ENCODE measurements at regions not wholly inside any gene's neighbourhood (a gene's known extent, or its start where the extent isn't known, plus 50 kb on each side); places are given as distances from the start of the nearest gene placed in this dataset.

GRCh38 chr10:29375888-29376287, 87.0 kb downstream of the LYZL1 start:
- TF ChIP-seq, protein P1, sequence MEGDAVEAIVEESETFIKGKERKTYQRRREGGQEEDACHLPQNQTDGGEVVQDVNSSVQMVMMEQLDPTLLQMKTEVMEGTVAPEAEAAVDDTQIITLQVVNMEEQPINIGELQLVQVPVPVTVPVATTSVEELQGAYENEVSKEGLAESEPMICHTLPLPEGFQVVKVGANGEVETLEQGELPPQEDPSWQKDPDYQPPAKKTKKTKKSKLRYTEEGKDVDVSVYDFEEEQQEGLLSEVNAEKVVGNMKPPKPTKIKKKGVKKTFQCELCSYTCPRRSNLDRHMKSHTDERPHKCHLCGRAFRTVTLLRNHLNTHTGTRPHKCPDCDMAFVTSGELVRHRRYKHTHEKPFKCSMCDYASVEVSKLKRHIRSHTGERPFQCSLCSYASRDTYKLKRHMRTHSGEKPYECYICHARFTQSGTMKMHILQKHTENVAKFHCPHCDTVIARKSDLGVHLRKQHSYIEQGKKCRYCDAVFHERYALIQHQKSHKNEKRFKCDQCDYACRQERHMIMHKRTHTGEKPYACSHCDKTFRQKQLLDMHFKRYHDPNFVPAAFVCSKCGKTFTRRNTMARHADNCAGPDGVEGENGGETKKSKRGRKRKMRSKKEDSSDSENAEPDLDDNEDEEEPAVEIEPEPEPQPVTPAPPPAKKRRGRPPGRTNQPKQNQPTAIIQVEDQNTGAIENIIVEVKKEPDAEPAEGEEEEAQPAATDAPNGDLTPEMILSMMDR (IDR thresholded peaks at IDR 0.05), result no peak
- no peak for TF ChIP-seq POLR2A (IDR thresholded peaks at IDR 0.05)

Data from adrenal gland (tissue), 5 donors.